H1 (cell line): ENCODE measurements at regions not wholly inside any gene's neighbourhood (a gene's known extent, or its start where the extent isn't known, plus 50 kb on each side); places are given as distances from the start of the nearest gene placed in this dataset.

Experiments
- CTCF ChIA-PET: fragments of 300-600 bp; sonication (Branson Sonifier 250); formaldehyde crosslinking; loops from one replicate; lab custom pipeline; 2021; ENCODE audit not compliant: partially characterized antibody; lab: Charles Lee
- POLR2A ChIA-PET: fragments of 300-600 bp; sonication (Branson Sonifier 250); formaldehyde crosslinking; loops from one replicate; lab custom pipeline; 2021; ENCODE audit warnings: inconsistent platforms; ENCODE audit not compliant: partially characterized antibody; lab: Charles Lee
- DNase-seq, 2 experiments: peaks; one replicate each; pipeline versions ENCODE4 v3.0.0 to v3.0.0-alpha.2; 2010 to 2022; ENCODE audit warnings: low spot score in 2 of 2, low read depth in 1 of 2, mixed read lengths in 1 of 2
- FAIRE-seq: peaks from 2 replicates; lab custom pipeline; 2011; peaks lifted over from hg19 to GRCh38; lab: Jason Lieb, UNC
- H2AFZ ChIP-seq: 2 replicates; pipeline ENCODE4 v1.8.1; 2012; ENCODE audit warnings: low read length, inconsistent platforms
- H2AK5ac ChIP-seq: 2 replicates; pipeline ENCODE4 v1.6.1; 2013; ENCODE audit warnings: low read depth, low read length
- H2BK120ac ChIP-seq: replicated peaks from 2 replicates; pipeline ENCODE3; 2013; ENCODE audit warnings: low read depth, low read length, inconsistent platforms
- H2BK12ac ChIP-seq: 2 replicates; pipeline ENCODE4 v1.6.1; 2013; ENCODE audit warnings: low read depth, low read length
- H2BK15ac ChIP-seq: 2 replicates; pipeline ENCODE4 v1.6.1; 2013; ENCODE audit warnings: low read length
- H2BK20ac ChIP-seq: 2 replicates; pipeline ENCODE4 v1.6.1; 2013; ENCODE audit warnings: low read length
- H2BK5ac ChIP-seq: 2 replicates; pipeline ENCODE4 v1.6.1; 2013; ENCODE audit warnings: low read depth, low read length
- H3K14ac ChIP-seq: 2 replicates; pipeline ENCODE4 v1.6.1; 2013; ENCODE audit warnings: inconsistent platforms; ENCODE audit not compliant: insufficient read length
- H3K18ac ChIP-seq: 2 replicates; pipeline ENCODE4 v1.6.1; 2013; ENCODE audit warnings: low read length; ENCODE audit errors: extremely low read depth
- H3K23ac ChIP-seq: 2 replicates; pipeline ENCODE4 v1.6.1; 2013; ENCODE audit warnings: inconsistent platforms; ENCODE audit not compliant: insufficient read length
- H3K23me2 ChIP-seq: 2 replicates; pipeline ENCODE4 v1.6.1; 2013; ENCODE audit warnings: low read depth, low read length
- H3K27ac ChIP-seq: 2 replicates; pipeline ENCODE4 v1.6.1; 2011; ENCODE audit warnings: low read depth, low read length, inconsistent platforms
- H3K27me3 ChIP-seq, 4 experiments: replicated peaks in 1 of 4; 1 replicate in 1 of 4; 2 replicates in 3 of 4; pipeline versions ENCODE4 v1.6.1 to v1.8.1; 2011 to 2013; ENCODE audit warnings: low read length in 3 of 4, mild to moderate bottlenecking in 3 of 4, inconsistent platforms in 2 of 4, mixed read lengths in 2 of 4, moderate library complexity in 1 of 4; ENCODE audit not compliant: control insufficient read depth in 3 of 4, insufficient read depth in 3 of 4; ENCODE audit errors: extremely low read depth in 1 of 4
- H3K36me3 ChIP-seq, 4 experiments: 2 replicates each; pipeline versions ENCODE4 v1.6.1 to v1.8.1; 2011 to 2013; ENCODE audit warnings: mild to moderate bottlenecking in 4 of 4, low read length in 3 of 4, moderate library complexity in 2 of 4, control low read depth in 1 of 4, inconsistent platforms in 1 of 4; ENCODE audit not compliant: insufficient read depth in 4 of 4, control insufficient read depth in 2 of 4
- H3K4ac ChIP-seq: replicated peaks from 2 replicates; pipeline ENCODE3; 2013; ENCODE audit warnings: low read length, low read depth, mixed read lengths, inconsistent platforms; ENCODE audit not compliant: insufficient read length
- H3K4me1 ChIP-seq, 4 experiments: replicated peaks in 1 of 4; 1 replicate in 1 of 4; 2 replicates in 3 of 4; pipeline versions ENCODE4 v1.6.1 to v1.8.1; 2011 to 2013; ENCODE audit warnings: low read length in 3 of 4, inconsistent platforms in 2 of 4, mixed read lengths in 1 of 4; ENCODE audit not compliant: insufficient read depth in 4 of 4, control insufficient read depth in 3 of 4
- H3K4me2 ChIP-seq, 2 experiments: 2 replicates each; pipeline versions ENCODE4 v1.6.1 to v1.8.1; 2011 to 2013; ENCODE audit warnings: low read depth in 2 of 2, low read length in 2 of 2, control low read depth in 1 of 2, inconsistent platforms in 1 of 2, mild to moderate bottlenecking in 1 of 2; ENCODE audit not compliant: insufficient read depth in 1 of 2
- H3K4me3 ChIP-seq, 4 experiments: fragments of 200-600, 300-600 bp in 1 of 4; sonication (generic), shearing (Covaris generic), sonication (Bioruptor Twin) in 1 of 4; 2 replicates each; pipeline versions ENCODE4 v1.5.1 to v1.8.1; 2011 to 2016; ENCODE audit warnings: low read length in 4 of 4, low read depth in 3 of 4, control low read depth in 2 of 4, inconsistent platforms in 2 of 4, mild to moderate bottlenecking in 2 of 4, mixed read lengths in 1 of 4, moderate library complexity in 1 of 4; ENCODE audit not compliant: insufficient read depth in 2 of 4; ENCODE audit errors: extremely low read depth in 1 of 4
- H3K56ac ChIP-seq: replicated peaks from 2 replicates; pipeline ENCODE3; 2013; ENCODE audit warnings: low read depth, mild to moderate bottlenecking, mixed read lengths, low read length, inconsistent platforms; ENCODE audit not compliant: insufficient read length
- H3K79me1 ChIP-seq: 2 replicates; pipeline ENCODE4 v1.6.1; 2013; ENCODE audit warnings: low read depth, low read length, control low read depth
- H3K79me2 ChIP-seq, 2 experiments: 2 replicates each; pipeline versions ENCODE4 v1.6.1 to v1.8.1; 2012 to 2013; ENCODE audit warnings: low read length in 2 of 2, mild to moderate bottlenecking in 2 of 2, inconsistent platforms in 1 of 2; ENCODE audit not compliant: insufficient read depth in 2 of 2, control insufficient read depth in 1 of 2
- H3K9ac ChIP-seq, 4 experiments: replicated peaks in 1 of 4; 1 replicate in 1 of 4; 2 replicates in 3 of 4; pipeline versions ENCODE4 v1.6.1 to v1.8.1; 2011 to 2013; ENCODE audit warnings: low read depth in 3 of 4, low read length in 3 of 4, control low read depth in 2 of 4, mild to moderate bottlenecking in 2 of 4, moderate library complexity in 2 of 4, inconsistent platforms in 1 of 4; ENCODE audit errors: extremely low read depth in 1 of 4
- H3K9me3 ChIP-seq, 2 experiments: 2 replicates each; pipeline versions ENCODE4 v1.6.1 to v1.8.1; 2012 to 2013; ENCODE audit warnings: mild to moderate bottlenecking in 2 of 2, moderate library complexity in 2 of 2, control low read depth in 1 of 2, inconsistent platforms in 1 of 2, low read depth in 1 of 2, low read length in 1 of 2, mixed read lengths in 1 of 2; ENCODE audit not compliant: insufficient read depth in 2 of 2
- H4K20me1 ChIP-seq, 2 experiments: replicated peaks in 1 of 2; 2 replicates each; pipeline versions ENCODE3 to v1.8.1; 2011 to 2013; ENCODE audit warnings: inconsistent platforms in 2 of 2, low read length in 2 of 2, mild to moderate bottlenecking in 1 of 2; ENCODE audit not compliant: insufficient read depth in 2 of 2, control insufficient read depth in 1 of 2
- H4K5ac ChIP-seq: 2 replicates; pipeline ENCODE4 v1.6.1; 2013; ENCODE audit warnings: low read length, low read depth, mixed read lengths, inconsistent platforms; ENCODE audit not compliant: insufficient read length
- H4K8ac ChIP-seq: 2 replicates; pipeline ENCODE4 v1.8.0; 2013; ENCODE audit warnings: mild to moderate bottlenecking, moderate library complexity, low read length, inconsistent platforms; ENCODE audit not compliant: insufficient read depth; ENCODE audit errors: extremely low read depth
- H4K91ac ChIP-seq: replicated peaks from 2 replicates; pipeline ENCODE3; 2013; ENCODE audit warnings: low read length, mixed read lengths, inconsistent platforms; ENCODE audit not compliant: insufficient read length
- CBX5 ChIP-seq: fragments of 300-800, 300-1000 bp; sonication (generic); IDR thresholded peaks from 2 replicates; pipeline ENCODE4 v1.7.1; 2016; ENCODE audit warnings: antibody characterized with exemption, low read length, low read depth
- CBX8 ChIP-seq: fragments of 300-800, 300-1000 bp; sonication (generic); IDR thresholded peaks from 2 replicates; pipeline ENCODE4 v1.7.1; 2016; ENCODE audit warnings: low read depth, low read length, borderline replicate concordance
- GABPA ChIP-seq: IDR thresholded peaks from 2 replicates; pipeline ENCODE4 v1.6.1; 2011; ENCODE audit warnings: mild to moderate bottlenecking, low read length, moderate library complexity, borderline replicate concordance; ENCODE audit not compliant: insufficient read depth
- JUN ChIP-seq: IDR thresholded peaks from 2 replicates; pipeline ENCODE4 v1.6.1; 2011; ENCODE audit warnings: low read depth, mild to moderate bottlenecking, improper control_type of control experiment, low read length
- KDM4A ChIP-seq: IDR thresholded peaks from one replicate; pipeline ENCODE4 v1.7.1; 2012; ENCODE audit warnings: low read depth, mild to moderate bottlenecking, moderate library complexity, low read length, inconsistent platforms; ENCODE audit not compliant: severe bottlenecking
- NRF1 ChIP-seq: IDR thresholded peaks from 2 replicates; pipeline ENCODE4 v1.6.1; 2011; ENCODE audit warnings: mild to moderate bottlenecking, low read depth, low read length, improper control_type of control experiment
- RFX5 ChIP-seq: IDR thresholded peaks from 2 replicates; pipeline ENCODE4 v1.6.1; 2011; ENCODE audit warnings: low read depth, low read length, improper control_type of control experiment, borderline replicate concordance
- SAP30 ChIP-seq: fragments of 300-600 bp; sonication (generic); IDR thresholded peaks from 2 replicates; pipeline ENCODE4 v1.7.1; 2012; ENCODE audit warnings: low read length, moderate library complexity, mild to moderate bottlenecking, inconsistent platforms; ENCODE audit not compliant: insufficient read depth, insufficient replicate concordance
- SRF ChIP-seq: IDR thresholded peaks from 2 replicates; pipeline ENCODE4 v1.6.1; 2011; ENCODE audit warnings: mild to moderate bottlenecking, low read depth, low read length, moderate library complexity
- TBP ChIP-seq: IDR thresholded peaks from 2 replicates; pipeline ENCODE4 v1.6.1; 2011; ENCODE audit warnings: low read depth, low read length, improper control_type of control experiment
- YY1 ChIP-seq: IDR thresholded peaks from 2 replicates; pipeline ENCODE4 v1.6.1; 2011; ENCODE audit warnings: low read depth, mild to moderate bottlenecking, low read length
- WGBS, 2 experiments: shearing (Covaris generic) in 1 of 2; methylation state at CpG; one replicate each; pipeline versions ENCODE4 v1.1.6 to v1.1.7; 2013 to 2015; ENCODE audit warnings: low lambda C conversion rate in 2 of 2, mixed read lengths in 2 of 2, inconsistent platforms in 1 of 2, low coverage in 1 of 2, missing lambda C conversion rate in 1 of 2; ENCODE audit not compliant: insufficient replicate concordance in 2 of 2, insufficient coverage in 1 of 2, insufficient read length in 1 of 2; ENCODE audit errors: extremely low coverage in 1 of 2, missing lambda C conversion rate in 1 of 2; 5-methylcytosine and 5-hydroxymethylcytosine counted together
- TF ChIP-seq, protein P1 (sequence below): IDR thresholded peaks from 2 replicates; pipeline ENCODE4 v1.6.1; 2012; ENCODE audit warnings: low read length, inconsistent platforms

DNA sequence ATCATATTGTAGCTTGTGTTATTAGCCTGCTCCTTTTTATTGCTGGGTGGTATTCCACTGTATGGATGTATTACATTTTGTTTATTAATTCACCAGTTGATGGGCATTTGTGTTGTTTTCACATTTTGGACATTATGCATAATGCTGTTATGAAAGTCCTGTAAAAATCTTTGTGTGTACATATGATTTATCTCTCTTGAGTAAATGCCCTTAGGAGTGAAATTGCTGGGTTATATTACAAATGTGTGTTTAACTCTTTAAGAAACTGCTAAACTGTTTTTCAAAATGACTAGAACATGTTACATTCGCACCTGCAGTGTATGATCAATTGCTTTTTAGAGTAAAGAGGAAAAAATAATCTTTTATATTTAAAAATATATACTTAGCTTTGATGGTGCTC lies 54.4 kb upstream of the TP53I11 start:
- H3K79me2 ChIP-seq, result no peaks in the 10 kb centered on the region
- no peak overlapping the region for H3K14ac ChIP-seq
- WGBS, 2 experiments, result 89% methylated on average over 1 of the region's 1 CpG; no CpG with 5 or more reads in 1 of the 2 experiments
- H3K23me2 ChIP-seq, result peaks cover 2% of the 10 kb centered on the region; the same call in 1 of the 2 replicates
- H4K5ac ChIP-seq, result no peak overlapping the region
- H2BK5ac ChIP-seq, result no peak overlapping the region
- H2BK15ac ChIP-seq, result no peak overlapping the region
- H2BK120ac ChIP-seq, result no peak overlapping the region
- no peak overlapping the region for H3K4me3 ChIP-seq
- no peak overlapping the region for H3K9ac ChIP-seq
- H2AK5ac ChIP-seq, result no peak overlapping the region
- POLR2A ChIA-PET, result no interaction called here
- no peak for TF ChIP-seq CBX5
- no peak for TF ChIP-seq TBP
- no peak for TF ChIP-seq JUN
- TF ChIP-seq, protein P1, sequence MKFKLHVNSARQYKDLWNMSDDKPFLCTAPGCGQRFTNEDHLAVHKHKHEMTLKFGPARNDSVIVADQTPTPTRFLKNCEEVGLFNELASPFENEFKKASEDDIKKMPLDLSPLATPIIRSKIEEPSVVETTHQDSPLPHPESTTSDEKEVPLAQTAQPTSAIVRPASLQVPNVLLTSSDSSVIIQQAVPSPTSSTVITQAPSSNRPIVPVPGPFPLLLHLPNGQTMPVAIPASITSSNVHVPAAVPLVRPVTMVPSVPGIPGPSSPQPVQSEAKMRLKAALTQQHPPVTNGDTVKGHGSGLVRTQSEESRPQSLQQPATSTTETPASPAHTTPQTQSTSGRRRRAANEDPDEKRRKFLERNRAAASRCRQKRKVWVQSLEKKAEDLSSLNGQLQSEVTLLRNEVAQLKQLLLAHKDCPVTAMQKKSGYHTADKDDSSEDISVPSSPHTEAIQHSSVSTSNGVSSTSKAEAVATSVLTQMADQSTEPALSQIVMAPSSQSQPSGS, result no peak
- no peak for TF ChIP-seq SRF
- no peak for TF ChIP-seq NRF1
- TF ChIP-seq SAP30, result no peak
- no peak for TF ChIP-seq GABPA
- no peak for TF ChIP-seq CBX8
- TF ChIP-seq KDM4A, result no peak
- TF ChIP-seq RFX5, result no peak
- no peak for TF ChIP-seq YY1
- H3K27ac ChIP-seq, result no peak overlapping the region
- CTCF ChIA-PET, result interaction anchor here (0.6 to 2.0 kb wide), 5 partner anchors 12 to 309 kb away, joined by 3 to 7 read pairs (median 3); no protein-coding TSS in a partner anchor
- H4K20me1 ChIP-seq, result no peaks in the 10 kb centered on the region
- no peak overlapping the region for H3K4ac ChIP-seq
- H4K91ac ChIP-seq, result no peak overlapping the region
- H3K36me3 ChIP-seq, result no peaks in the 10 kb centered on the region
- H4K8ac ChIP-seq, result no peak overlapping the region
- H3K56ac ChIP-seq, result no peak overlapping the region
- H3K79me1 ChIP-seq, result no peaks in the 10 kb centered on the region
- H2BK12ac ChIP-seq, result no peak overlapping the region
- no peak for FAIRE-seq
- H3K4me2 ChIP-seq, result no peak overlapping the region
- H3K18ac ChIP-seq, result no peak overlapping the region
- no peaks in the 10 kb centered on the region for H3K9me3 ChIP-seq
- H3K27me3 ChIP-seq, result no peaks in the 10 kb centered on the region; a peak in 1 of 7 replicates
- no peak overlapping the region for H2AFZ ChIP-seq
- no peak overlapping the region for H3K23ac ChIP-seq
- H2BK20ac ChIP-seq, result no peak overlapping the region
- no peaks in the 10 kb centered on the region for H3K4me1 ChIP-seq
- DNase-seq, result no peak
